H9 (cell line): ENCODE measurements at regions not wholly inside any gene's neighbourhood (a gene's known extent, or its start where the extent isn't known, plus 50 kb on each side); places are given as distances from the start of the nearest gene placed in this dataset.

ENCODE experiments used
- DNase-seq: peaks from one replicate; pipeline ENCODE4 v3.0.0-alpha.2; 2017
- H2AFZ ChIP-seq: one replicate; pipeline ENCODE4 v1.6.1; 2013; ENCODE audit warnings: mild to moderate bottlenecking, low read length, control low read depth, moderate library complexity
- H2AK5ac ChIP-seq: 2 replicates; pipeline ENCODE4 v1.6.1; 2013; ENCODE audit warnings: low read length, control low read depth, mixed read lengths; ENCODE audit not compliant: insufficient read length
- H2BK120ac ChIP-seq: one replicate; pipeline ENCODE4 v1.6.1; 2013; ENCODE audit warnings: low read depth, mild to moderate bottlenecking, low read length, control low read depth, inconsistent platforms; ENCODE audit not compliant: poor library complexity, severe bottlenecking
- H2BK12ac ChIP-seq: 2 replicates; pipeline ENCODE4 v1.6.1; 2013; ENCODE audit warnings: low read length, control low read depth, mixed read lengths, low read depth; ENCODE audit not compliant: insufficient read length
- H2BK15ac ChIP-seq: 2 replicates; pipeline ENCODE4 v1.6.1; 2013; ENCODE audit warnings: low read depth, low read length, control low read depth
- H2BK20ac ChIP-seq: one replicate; pipeline ENCODE4 v1.6.1; 2013; ENCODE audit warnings: low read depth, mild to moderate bottlenecking, low read length, control low read depth, inconsistent platforms; ENCODE audit not compliant: poor library complexity, severe bottlenecking
- H2BK5ac ChIP-seq: 2 replicates; pipeline ENCODE4 v1.6.1; 2013; ENCODE audit warnings: low read length, control low read depth, mixed read lengths; ENCODE audit not compliant: insufficient read length
- H3K14ac ChIP-seq: 2 replicates; pipeline ENCODE4 v1.6.1; 2013; ENCODE audit warnings: low read length, control low read depth; ENCODE audit not compliant: insufficient read depth
- H3K18ac ChIP-seq: 2 replicates; pipeline ENCODE4 v1.6.1; 2013; ENCODE audit warnings: low read depth, mild to moderate bottlenecking, mixed read lengths, low read length, control low read depth; ENCODE audit not compliant: insufficient read length
- H3K23ac ChIP-seq: 2 replicates; pipeline ENCODE4 v1.6.1; 2013; ENCODE audit warnings: low read length, control low read depth, mixed read lengths, low read depth; ENCODE audit not compliant: insufficient read length
- H3K23me2 ChIP-seq: 2 replicates; pipeline ENCODE4 v1.6.1; 2013; ENCODE audit warnings: low read depth, mild to moderate bottlenecking, mixed read lengths, low read length, control low read depth; ENCODE audit not compliant: insufficient read length, poor library complexity, severe bottlenecking
- H3K27ac ChIP-seq: 2 replicates; pipeline ENCODE4 v1.5.1; 2013; ENCODE audit warnings: low read length, control low read depth, mixed read lengths, low read depth; ENCODE audit not compliant: insufficient read length
- H3K27me3 ChIP-seq: 2 replicates; pipeline ENCODE4 v1.6.1; 2013; ENCODE audit warnings: low read length, control low read depth, inconsistent platforms; ENCODE audit not compliant: insufficient read depth
- H3K4ac ChIP-seq: 2 replicates; pipeline ENCODE4 v1.6.1; 2013; ENCODE audit warnings: low read depth, mild to moderate bottlenecking, control low read depth, inconsistent platforms, low read length, moderate library complexity
- H3K4me1 ChIP-seq: 2 replicates; pipeline ENCODE4 v1.6.1; 2013; ENCODE audit warnings: low read length, control low read depth, inconsistent platforms; ENCODE audit not compliant: insufficient read depth
- H3K4me2 ChIP-seq: 2 replicates; pipeline ENCODE4 v1.6.1; 2013; ENCODE audit warnings: low read length, control low read depth, mixed read lengths; ENCODE audit not compliant: insufficient read length, insufficient read depth
- H3K56ac ChIP-seq: 2 replicates; pipeline ENCODE4 v1.6.1; 2013; ENCODE audit warnings: low read depth, mild to moderate bottlenecking, mixed read lengths, low read length, control low read depth; ENCODE audit not compliant: insufficient read length
- H3K79me1 ChIP-seq: 2 replicates; pipeline ENCODE4 v1.6.1; 2013; ENCODE audit warnings: low read depth, mild to moderate bottlenecking, moderate library complexity, low read length, control low read depth, inconsistent platforms; ENCODE audit not compliant: insufficient read depth, poor library complexity, severe bottlenecking
- H3K79me2 ChIP-seq: 2 replicates; pipeline ENCODE4 v1.6.1; 2013; ENCODE audit warnings: low read length, control low read depth, inconsistent platforms; ENCODE audit not compliant: insufficient read depth
- H3K9ac ChIP-seq: 2 replicates; pipeline ENCODE4 v1.6.1; 2013; ENCODE audit warnings: low read length, control low read depth, mixed read lengths; ENCODE audit not compliant: insufficient read length; ENCODE audit errors: extremely low read depth
- H3K9me3 ChIP-seq: one replicate; pipeline ENCODE4 v1.6.1; 2013; ENCODE audit warnings: low read depth, low read length, inconsistent platforms; ENCODE audit not compliant: control insufficient read depth
- H3T11ph ChIP-seq: one replicate; pipeline ENCODE4 v1.6.1; 2013; ENCODE audit warnings: mild to moderate bottlenecking, low read length, control low read depth, inconsistent platforms
- H4K20me1 ChIP-seq: one replicate; pipeline ENCODE4 v1.6.1; 2013; ENCODE audit not compliant: control insufficient read depth, insufficient read length, insufficient read depth
- H4K5ac ChIP-seq: 2 replicates; pipeline ENCODE4 v1.6.1; 2013; ENCODE audit warnings: low read depth, mild to moderate bottlenecking, mixed read lengths, low read length, control low read depth; ENCODE audit not compliant: insufficient read length
- H4K8ac ChIP-seq: replicated peaks from 2 replicates; pipeline ENCODE4 v1.6.1; 2013; ENCODE audit warnings: low read length, control low read depth, mixed read lengths, low read depth; ENCODE audit not compliant: insufficient read length
- H4K91ac ChIP-seq: 2 replicates; pipeline ENCODE4 v1.6.1; 2013; ENCODE audit warnings: low read depth, mild to moderate bottlenecking, moderate library complexity, mixed read lengths, low read length, control low read depth; ENCODE audit not compliant: insufficient read length
- H3K27ac Mint-ChIP-seq, 3 experiments: 2 replicates in 2 of 3; 3 replicates in 1 of 3; pipeline ENCODE4 v1.8.0; 2020 to 2021; ENCODE audit warnings: mixed read lengths in 3 of 3, mild to moderate bottlenecking in 1 of 3, moderate library complexity in 1 of 3
- H3K27me3 Mint-ChIP-seq: 2 replicates; pipeline ENCODE4 v1.8.0; 2021; ENCODE audit warnings: low read depth, mild to moderate bottlenecking, moderate library complexity, mixed read lengths
- H3K36me3 Mint-ChIP-seq, 3 experiments: 2 replicates in 2 of 3; 3 replicates in 1 of 3; pipeline ENCODE4 v1.8.0; 2020 to 2021; ENCODE audit warnings: low read depth in 3 of 3, mixed read lengths in 3 of 3; ENCODE audit not compliant: insufficient read depth in 1 of 3
- H3K4me1 Mint-ChIP-seq, 2 experiments: 2 replicates each; pipeline ENCODE4 v1.8.0; 2020; ENCODE audit warnings: mixed read lengths in 2 of 2
- H3K4me3 Mint-ChIP-seq, 2 experiments: 2 replicates in 1 of 2; 3 replicates in 1 of 2; pipeline ENCODE4 v1.8.0; 2020 to 2021; ENCODE audit warnings: mild to moderate bottlenecking in 2 of 2, mixed read lengths in 2 of 2, moderate library complexity in 1 of 2
- H3K9me3 Mint-ChIP-seq, 2 experiments: 2 replicates in 1 of 2; 3 replicates in 1 of 2; pipeline ENCODE4 v1.8.0; 2020; ENCODE audit warnings: mild to moderate bottlenecking in 2 of 2, mixed read lengths in 2 of 2, moderate library complexity in 1 of 2
- WGBS: extraction: QIAGEN DNeasy Blood & Tissue Kit; methylation state at CpG from one replicate; pipeline ENCODE4 v1.1.7; 2013; ENCODE audit warnings: missing lambda C conversion rate, low lambda C conversion rate, mixed read lengths; ENCODE audit not compliant: insufficient read length; ENCODE audit errors: extremely low coverage; 5-methylcytosine and 5-hydroxymethylcytosine counted together
- TF ChIP-seq, protein P1 (sequence below): fragments of 200-600 bp; sonication (generic); conservative IDR thresholded peaks from 3 replicates; pipeline ENCODE4 v1.8.0; 2021; ENCODE audit warnings: antibody characterized with exemption, mild to moderate bottlenecking

DNA sequence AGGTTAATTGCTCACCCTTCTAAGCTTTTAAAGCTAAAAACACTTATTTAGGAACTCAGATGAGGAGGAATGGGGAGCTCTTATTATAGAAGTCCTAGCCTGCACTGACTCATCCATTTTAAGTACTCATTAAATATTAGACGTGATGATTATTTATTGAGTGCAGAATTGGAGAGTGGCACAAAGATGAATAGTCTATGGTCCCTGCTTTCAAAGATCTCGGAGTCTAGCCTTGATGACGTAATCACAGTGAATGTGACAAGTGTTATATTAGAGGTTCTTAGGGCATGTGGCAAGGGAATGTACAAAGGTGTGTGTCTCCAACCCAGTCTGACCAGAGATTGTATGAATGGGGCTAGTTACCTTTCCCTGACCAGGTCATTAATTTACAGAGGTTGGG lies 68.7 kb upstream of the CD83 start:
- Histone ChIP-seq H3K4ac (no peak overlapping the region), H4K20me1 (no peaks in the 10 kb centered on the region), H2AK5ac (no peak overlapping the region), H2BK120ac (no peak overlapping the region), H3K9me3 (no peaks in the 10 kb centered on the region), H3K79me1 (no peaks in the 10 kb centered on the region), H4K5ac (no peak overlapping the region), H2BK15ac (no peak overlapping the region), H3K23ac (no peak overlapping the region), H4K91ac (no peak overlapping the region), H3K27ac (no peak overlapping the region), H3K23me2 (no peaks in the 10 kb centered on the region), H3K79me2 (no peaks in the 10 kb centered on the region), H2BK5ac (no peak overlapping the region), H2AFZ (no peak overlapping the region), H3K9ac (no peak overlapping the region), H3K56ac (no peak overlapping the region), H4K8ac (no peak overlapping the region), H3K27me3 (no peaks in the 10 kb centered on the region), H2BK12ac (no peak overlapping the region), H3K4me1 (no peaks in the 10 kb centered on the region), H3T11ph (no peak overlapping the region), H3K14ac (no peak overlapping the region), H3K4me2 (no peak overlapping the region), H3K18ac (no peak overlapping the region), H2BK20ac (no peak overlapping the region)
- no peaks in the 10 kb centered on the region for H3K4me1 Mint-ChIP-seq
- peaks cover 13% of the 10 kb centered on the region for H3K27me3 Mint-ChIP-seq
- no CpG with 5 or more reads among the region's 3 CpGs for WGBS
- H3K4me3 Mint-ChIP-seq: no peak overlapping the region
- no peaks in the 10 kb centered on the region for H3K36me3 Mint-ChIP-seq
- H3K27ac Mint-ChIP-seq: no peak overlapping the region
- TF ChIP-seq, protein P1, sequence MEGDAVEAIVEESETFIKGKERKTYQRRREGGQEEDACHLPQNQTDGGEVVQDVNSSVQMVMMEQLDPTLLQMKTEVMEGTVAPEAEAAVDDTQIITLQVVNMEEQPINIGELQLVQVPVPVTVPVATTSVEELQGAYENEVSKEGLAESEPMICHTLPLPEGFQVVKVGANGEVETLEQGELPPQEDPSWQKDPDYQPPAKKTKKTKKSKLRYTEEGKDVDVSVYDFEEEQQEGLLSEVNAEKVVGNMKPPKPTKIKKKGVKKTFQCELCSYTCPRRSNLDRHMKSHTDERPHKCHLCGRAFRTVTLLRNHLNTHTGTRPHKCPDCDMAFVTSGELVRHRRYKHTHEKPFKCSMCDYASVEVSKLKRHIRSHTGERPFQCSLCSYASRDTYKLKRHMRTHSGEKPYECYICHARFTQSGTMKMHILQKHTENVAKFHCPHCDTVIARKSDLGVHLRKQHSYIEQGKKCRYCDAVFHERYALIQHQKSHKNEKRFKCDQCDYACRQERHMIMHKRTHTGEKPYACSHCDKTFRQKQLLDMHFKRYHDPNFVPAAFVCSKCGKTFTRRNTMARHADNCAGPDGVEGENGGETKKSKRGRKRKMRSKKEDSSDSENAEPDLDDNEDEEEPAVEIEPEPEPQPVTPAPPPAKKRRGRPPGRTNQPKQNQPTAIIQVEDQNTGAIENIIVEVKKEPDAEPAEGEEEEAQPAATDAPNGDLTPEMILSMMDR: no peak
- H3K9me3 Mint-ChIP-seq: no peaks in the 10 kb centered on the region
- no peak for DNase-seq
